Urothelium cell line (cell line): ENCODE measurements at regions not wholly inside any gene's neighbourhood (a gene's known extent, or its start where the extent isn't known, plus 50 kb on each side); places are given as distances from the start of the nearest gene placed in this dataset.
A peak's percentile ranks its signal among the peaks of the same experiment; 100 is the strongest.
"Not testable (repeated sequence)": the region's sequence is repeated elsewhere in the genome, so short reads cannot be mapped to it uniquely, and the experiment has no call there.

Experiments
- DNase-seq: peaks from one replicate; pipeline ENCODE4 v3.0.0; 2011; ENCODE audit warnings: low spot score, mixed read lengths
- FAIRE-seq: peaks from 2 replicates; lab custom pipeline; 2011; peaks lifted over from hg19 to GRCh38; lab: Jason Lieb, UNC

- FAIRE-seq (no peak), DNase-seq (no peak)
Observed at GRCh38 chr4:151874328-151874727, 113.5 kb upstream of the GATB start.

GRCh38 chr4:151866592-151866918 lies 105.7 kb upstream of the GATB start:
- no peak for DNase-seq
- no peak for FAIRE-seq

GRCh38 chr4:151865744-151866591 lies 105.2 kb upstream of the GATB start:
- FAIRE-seq: no peak
- DNase-seq: no peak

GRCh38 chr4:151865312-151865711 lies 104.5 kb upstream of the GATB start:
- no peak for DNase-seq
- no peak for FAIRE-seq

GRCh38 chr4:151864068-151864467 lies 103.3 kb upstream of the GATB start:
- FAIRE-seq (no peak), DNase-seq (no peak)

GRCh38 chr4:151862766-151863165 lies 102.0 kb upstream of the GATB start:
- DNase-seq (peak; percentile 35), FAIRE-seq (no peak)

- no peak for FAIRE-seq
- no peak for DNase-seq
Observed at GRCh38 chr4:151860561-151861093, 99.8 kb upstream of the GATB start.

- FAIRE-seq: no peak
Observed at GRCh38 chr4:151859641-151860040, 98.8 kb upstream of the GATB start.

GRCh38 chr4:151858356-151858755 lies 97.5 kb upstream of the GATB start:
- DNase-seq (no peak), FAIRE-seq (no peak)

More at GRCh38 chr4:151859641-151860040, 98.8 kb upstream of the GATB start:
- DNase-seq: no peak

GRCh38 chr4:151857368-151857767 lies 96.6 kb upstream of the GATB start:
- FAIRE-seq: no peak
- no peak for DNase-seq

GRCh38 chr4:151855747-151856146 lies 94.9 kb upstream of the GATB start:
- DNase-seq (no peak), FAIRE-seq (no peak)

- FAIRE-seq (no peak), DNase-seq (no peak)
Observed at GRCh38 chr4:151854731-151855130, 93.9 kb upstream of the GATB start.

GRCh38 chr4:151853034-151853433 lies 92.2 kb upstream of the GATB start:
- FAIRE-seq (no peak), DNase-seq (no peak)

- DNase-seq (no peak), FAIRE-seq (no peak)
Observed at GRCh38 chr4:151852202-151852601, 91.4 kb upstream of the GATB start.

GRCh38 chr4:151851354-151851753 lies 90.5 kb upstream of the GATB start:
- DNase-seq: no peak
- no peak for FAIRE-seq

- no peak for DNase-seq
- no peak for FAIRE-seq
Observed at GRCh38 chr4:151850791-151851213, 90.0 kb upstream of the GATB start.

- DNase-seq, FAIRE-seq: not testable (repeated sequence)
Observed at GRCh38 chr4:151845551-151845950, 84.7 kb upstream of the GATB start.

- DNase-seq: no peak
- no peak for FAIRE-seq
Observed at GRCh38 chr4:151842430-151843079, 81.7 kb upstream of the GATB start.

- no peak for DNase-seq
- no peak for FAIRE-seq
Observed at GRCh38 chr4:151841107-151841506, 80.3 kb upstream of the GATB start.

GRCh38 chr4:151835467-151835866 lies 74.7 kb upstream of the GATB start:
- DNase-seq (no peak), FAIRE-seq (no peak)

- FAIRE-seq: no peak
Observed at GRCh38 chr4:151833174-151833573, 72.4 kb upstream of the GATB start.

GRCh38 chr4:151831526-151831925 lies 70.7 kb upstream of the GATB start:
- FAIRE-seq: no peak
- no peak for DNase-seq

More at GRCh38 chr4:151833174-151833573, 72.4 kb upstream of the GATB start:
- DNase-seq: no peak
